ENCODE measurements at regions not wholly inside any gene's neighbourhood (a gene's known extent, or its start where the extent isn't known, plus 50 kb on each side); places are given as distances from the start of the nearest gene placed in this dataset.

DNA sequence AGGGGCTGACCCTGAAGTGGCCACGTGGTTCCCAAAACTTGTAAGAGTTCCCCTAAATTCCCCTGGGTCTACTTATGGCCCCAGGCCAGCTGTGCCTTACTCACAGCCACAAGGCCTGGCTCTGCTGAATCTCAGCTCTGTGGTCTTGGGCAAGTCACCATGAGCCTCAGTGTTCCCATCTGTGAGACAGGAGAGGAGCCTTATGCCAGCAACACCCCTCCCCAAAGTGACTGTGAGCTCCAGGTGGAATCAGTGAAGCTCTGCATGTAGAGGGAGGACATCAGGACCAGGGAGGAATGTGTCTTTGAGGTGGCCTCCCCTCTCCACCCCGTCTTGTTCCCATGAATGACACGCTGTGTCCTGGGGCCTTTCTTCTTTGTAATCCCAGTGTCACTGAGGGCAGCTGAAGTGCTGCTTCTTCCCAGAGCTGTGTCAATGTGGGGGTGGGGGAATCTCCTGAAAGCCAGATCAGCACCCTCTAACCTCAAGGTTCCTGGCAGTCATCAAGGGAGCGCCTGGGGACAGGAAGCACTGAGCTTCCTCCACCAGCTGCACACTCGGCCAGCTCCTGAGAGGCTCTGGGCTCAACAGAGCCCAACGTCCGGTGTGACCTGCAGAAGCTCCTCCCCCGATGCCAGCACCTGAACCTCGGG, 258.9 kb downstream of the UACA start:
- peak; percentile 53 for DNase-seq

DNA sequence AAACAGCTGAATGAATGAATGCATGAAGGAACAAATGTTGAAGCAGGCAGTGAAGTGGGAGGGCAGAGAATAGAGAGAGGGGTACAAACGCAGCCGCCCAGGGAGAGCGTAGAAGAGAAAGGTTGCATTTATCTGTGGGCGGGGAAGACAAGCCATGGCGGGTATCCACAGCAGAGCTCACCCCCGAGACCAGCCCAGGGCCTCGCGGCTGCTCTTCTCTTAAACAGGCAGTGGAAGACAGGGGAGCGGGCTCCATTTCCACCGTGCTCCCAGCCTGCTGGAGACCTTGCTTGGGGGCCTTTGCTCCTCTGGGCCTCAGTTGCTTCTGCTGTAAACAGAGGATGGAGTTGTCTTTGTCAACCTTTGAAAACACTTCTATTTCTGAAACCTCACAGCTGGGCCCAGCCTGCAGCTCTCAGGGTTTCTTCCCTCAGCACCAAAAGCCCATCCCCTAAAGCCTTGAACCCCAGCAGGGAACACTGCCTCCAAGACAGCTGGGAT, 259.5 kb downstream of the UACA start:
- no peak for DNase-seq

DNA sequence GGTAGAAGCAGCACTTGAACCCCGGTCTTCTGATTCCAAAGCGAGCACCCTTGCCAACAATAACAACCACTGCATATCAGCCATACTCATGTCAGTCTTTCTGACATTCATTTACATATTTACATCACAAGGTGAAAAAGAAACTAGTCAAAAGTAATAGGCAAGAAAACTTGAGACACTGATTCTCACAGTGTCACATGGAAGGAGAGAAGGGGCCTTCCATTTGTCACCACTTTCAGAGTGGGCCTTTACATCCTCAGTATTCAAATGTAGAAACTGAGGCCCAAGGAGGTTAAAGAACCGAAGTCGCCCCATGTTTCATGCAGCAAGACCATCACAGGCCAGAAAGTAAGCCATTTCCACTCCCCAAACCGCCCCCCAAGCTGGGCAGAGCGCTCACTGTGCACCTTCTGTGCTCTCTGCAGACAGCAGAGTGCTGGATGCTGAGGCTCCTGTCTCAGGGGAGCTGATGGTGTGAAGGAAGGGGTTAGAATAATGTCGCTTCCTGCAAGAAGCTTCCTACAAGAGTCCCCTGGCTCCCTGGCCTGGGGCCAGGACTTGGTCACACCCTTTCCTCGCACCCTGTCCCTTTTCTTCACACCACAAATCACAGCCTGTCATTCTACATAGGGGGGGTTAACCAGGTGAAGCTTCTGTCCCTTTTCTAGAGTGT, 260.1 kb downstream of the UACA start:
- no peak for DNase-seq

DNA sequence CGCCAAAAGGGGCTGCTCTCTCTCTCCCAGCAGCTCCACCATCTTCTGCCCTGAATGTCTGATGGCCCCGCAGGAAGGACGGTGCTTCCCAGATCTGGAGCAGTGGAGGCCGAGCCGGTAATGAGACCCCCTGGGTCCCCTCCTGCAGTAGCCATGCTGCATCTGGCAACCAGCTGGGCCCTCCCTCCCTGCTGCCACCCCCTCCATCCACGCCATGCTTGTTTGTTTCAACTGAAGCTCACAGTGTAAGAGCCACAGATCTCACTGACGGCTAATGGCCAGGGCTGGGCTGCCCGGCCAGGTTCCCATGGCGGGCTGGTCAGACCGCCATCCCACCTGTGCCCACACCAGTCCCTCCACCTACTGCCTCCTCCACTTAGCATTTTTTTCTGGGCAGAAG, 260.8 kb downstream of the UACA start:
- no peak for DNase-seq

DNA sequence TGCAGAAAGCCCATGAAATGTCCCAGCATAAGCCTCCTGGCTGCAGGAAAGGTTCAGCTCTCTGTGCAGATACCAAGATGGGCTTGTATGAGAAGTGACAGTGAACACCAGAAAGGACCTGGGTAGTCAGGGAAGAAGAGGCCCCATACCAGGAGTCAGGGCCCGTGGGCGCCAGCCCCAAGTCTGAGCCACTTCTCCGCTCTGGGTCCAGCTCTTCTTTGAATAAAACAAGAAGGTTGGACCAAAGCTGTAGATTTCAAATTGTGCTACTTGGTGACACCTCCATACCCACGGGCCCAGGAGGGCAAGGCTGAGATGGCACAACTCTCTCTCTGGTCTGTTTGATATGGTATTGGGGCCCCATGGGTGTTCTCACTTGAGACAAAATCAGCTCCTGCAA, 261.5 kb downstream of the UACA start:
- no peak for DNase-seq

DNA sequence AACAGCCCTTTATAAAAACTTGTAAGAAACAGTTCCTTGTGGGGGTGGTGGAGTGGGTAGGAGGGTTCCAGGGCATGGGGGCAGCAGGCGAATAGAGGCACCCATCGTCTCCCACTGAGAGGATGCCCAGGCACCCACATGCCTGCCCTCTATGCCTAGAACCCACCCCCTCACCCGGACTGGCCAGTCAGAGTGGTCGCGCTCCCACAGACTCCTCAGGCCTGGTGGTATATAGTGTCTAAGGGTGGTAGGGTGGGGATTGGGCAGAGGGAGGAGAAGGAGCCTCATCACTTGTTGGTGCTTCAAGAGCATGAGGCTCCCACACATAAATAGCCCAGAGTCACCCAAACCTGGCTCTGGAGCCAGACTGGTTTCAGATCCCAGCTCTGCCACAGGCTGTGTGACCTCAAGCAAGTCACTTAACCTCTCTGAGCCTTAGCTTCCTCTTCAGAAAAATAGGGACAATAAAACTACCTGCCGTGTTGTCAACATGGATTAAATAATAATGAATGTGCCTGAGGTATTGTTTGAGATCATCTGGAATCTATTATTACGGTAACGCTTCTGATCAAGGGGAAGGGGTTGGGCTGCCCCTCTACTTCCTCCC, 262.1 kb downstream of the UACA start:
- DNase-seq: no peak

DNA sequence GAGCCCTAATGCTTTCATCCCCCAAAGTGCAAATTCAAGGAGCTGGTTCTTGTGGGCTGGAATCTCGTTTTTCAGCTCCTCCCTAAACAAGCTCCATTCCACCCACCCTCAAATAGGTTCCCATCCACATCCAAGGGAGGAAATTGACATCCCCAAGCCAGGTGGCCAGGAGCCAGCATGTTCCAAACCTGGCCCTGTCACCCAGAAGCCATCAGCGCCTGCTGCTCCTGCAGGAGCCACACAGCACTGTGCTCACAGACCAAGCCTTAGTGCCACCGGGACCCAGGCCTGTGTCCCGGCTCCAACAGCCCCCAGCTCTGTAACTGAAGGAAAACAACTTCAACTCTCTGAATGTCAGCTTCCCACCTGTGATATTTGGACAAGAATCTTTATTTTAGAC, 263.6 kb downstream of the UACA start:
- no peak for DNase-seq

DNA sequence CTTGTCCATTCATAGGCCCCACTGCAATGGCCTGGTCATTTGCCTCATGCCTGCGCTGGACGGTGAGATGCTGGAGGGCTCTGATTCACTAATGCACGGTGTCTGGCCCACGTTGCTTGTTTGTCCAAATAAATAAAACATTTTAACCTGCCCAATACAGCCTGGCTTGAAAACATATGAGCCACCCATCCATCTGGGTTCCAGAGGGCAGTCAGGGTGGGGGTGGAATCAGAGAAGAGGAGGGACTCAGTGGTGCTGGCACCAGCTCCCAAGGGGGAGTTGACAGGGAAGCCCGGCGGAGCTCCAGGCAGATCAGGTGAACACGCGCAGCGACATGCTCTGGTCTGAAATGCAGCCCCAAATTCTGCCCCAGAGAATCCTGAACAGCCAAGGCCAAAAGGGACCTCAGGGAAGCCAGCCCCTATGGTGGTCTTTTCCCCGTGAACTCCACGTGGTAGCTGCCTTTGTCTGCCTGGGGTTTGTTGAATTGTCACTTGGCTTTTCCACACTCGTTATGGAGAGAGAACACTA, 265.2 kb downstream of the UACA start:
- no peak for DNase-seq

DNA sequence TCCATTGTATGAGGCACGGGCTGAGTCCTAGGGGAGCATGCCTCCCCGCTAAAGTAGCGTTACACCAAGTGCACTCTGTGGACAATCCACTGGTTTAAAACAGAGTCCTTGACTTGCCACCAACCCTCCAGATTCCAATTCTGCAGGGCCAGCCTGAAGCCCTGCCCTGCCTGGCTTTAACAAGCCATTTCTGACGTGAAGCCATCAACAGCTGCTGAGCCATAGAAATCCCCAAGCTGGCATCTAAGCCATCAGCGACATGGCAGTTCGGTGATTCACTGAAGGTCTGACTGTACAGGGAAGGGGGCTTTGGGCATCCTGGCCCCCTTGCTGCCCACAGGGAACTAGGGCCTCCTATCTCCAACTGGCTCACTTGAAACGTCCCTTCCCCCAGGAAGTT, 265.7 kb downstream of the UACA start:
- no peak for DNase-seq

DNA sequence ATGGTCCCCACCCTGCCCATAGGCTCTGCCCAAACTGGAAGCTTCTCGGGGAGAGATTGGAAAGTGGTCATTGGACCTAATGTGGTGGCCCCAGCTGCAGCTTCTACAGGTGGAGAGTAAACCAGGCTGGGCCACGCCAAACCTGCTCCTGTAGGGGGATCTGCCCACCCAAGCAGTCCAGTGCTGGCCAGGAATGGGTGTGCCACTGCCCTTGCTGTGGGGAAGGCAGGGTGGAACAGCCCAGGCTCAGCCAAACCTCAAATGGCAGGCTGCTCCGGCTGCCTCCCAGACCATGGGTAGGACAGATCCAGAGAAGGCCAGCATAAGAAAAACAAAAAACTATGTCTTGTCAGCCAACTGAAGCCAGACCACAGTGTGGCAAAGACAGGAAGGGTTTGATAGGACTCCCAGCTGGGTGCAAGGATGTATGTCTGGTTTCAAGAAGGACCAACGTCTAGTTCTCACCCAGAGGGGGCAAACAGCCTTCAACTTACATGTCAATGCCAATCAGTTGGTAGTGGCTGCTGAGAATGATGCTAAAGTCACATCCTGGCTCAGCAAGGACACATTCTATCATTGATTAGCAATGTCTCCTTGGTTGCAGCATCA, 267.3 kb downstream of the UACA start:
- no peak for DNase-seq

DNA sequence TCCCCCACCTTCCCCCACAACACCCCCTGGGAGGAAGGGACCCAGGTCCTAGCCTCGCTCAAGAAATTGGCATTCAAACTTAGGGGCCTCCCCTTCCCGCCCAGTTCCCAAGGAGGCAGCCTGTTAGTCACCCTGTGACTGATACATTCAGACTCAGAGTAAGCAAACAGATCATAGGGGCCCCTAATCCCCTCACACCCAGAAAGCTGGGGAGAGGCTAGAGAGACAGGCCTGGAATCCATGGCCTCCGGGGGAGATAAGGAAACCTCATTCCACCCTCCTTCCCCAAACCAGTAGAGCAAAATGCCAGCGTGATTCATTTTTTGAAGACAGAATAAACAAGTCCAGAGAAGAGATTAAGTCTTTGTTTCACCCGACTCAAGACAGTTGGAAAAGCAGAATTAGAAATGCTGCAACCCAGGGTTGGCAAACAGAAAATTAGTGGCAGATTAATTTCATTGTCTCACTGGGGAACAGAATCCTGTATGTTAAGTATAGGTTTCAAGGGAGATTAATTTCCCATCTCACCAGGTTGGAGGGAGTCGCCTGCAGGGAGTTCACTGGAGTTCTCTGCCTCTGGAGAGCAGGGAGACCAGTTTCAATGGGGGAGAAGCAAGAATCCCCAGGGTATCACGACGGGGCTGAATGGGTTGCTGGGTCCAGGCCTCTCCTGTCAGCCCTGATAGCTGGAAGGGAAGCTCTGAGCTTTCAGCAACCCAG, 268.3 kb downstream of the UACA start:
- DNase-seq: no peak

DNA sequence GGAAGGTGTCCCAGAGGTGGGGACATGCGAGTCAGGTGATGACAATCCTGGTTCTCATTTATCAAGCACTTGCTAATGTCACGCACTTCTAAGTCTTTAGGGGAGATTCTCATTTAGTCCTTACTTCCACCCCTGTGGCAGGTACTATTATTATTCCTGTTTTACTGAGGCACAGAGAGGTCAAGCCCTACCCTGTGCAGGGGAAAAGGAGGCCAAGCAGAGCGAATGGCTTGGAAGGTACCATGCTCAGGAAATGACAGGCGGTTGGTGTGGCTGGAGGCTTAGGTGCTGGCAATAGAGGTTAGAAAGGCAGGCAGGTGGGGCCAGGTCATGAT, 268.9 kb downstream of the UACA start:
- no peak for DNase-seq

DNA sequence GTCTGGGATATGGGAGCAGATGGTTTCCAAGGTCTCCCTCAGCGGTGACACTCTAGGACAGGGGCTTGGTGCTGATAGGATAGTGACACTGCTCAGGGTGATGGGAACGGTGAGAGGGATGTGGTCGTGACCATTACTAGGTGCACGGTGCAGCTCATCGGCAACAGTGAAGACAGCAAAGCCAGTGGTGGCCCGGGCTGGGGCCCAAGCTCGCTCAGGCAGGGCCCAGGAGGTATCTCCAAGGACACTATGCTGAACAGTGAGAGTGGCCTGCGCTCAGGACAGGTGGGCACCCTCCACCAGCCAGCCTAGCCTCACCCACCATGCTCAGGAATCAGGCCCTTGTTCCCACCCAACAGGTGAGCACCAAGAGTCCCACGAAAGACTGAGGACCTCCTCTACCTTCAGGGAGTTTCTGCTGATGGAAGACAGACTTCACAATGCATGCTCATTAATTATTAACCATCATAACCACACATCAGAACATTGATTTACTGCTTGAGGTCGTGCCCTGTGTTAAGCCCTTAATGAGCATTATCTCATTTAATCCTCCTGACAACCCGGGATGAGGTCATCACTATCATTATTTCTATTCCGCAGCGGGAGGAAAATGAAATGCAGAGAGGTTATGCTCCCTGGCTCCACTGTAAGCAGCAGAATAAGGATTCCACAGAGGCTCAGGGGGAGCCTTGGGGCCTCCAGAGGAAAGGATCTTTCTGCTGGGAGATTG, 269.4 kb downstream of the UACA start:
- DNase-seq: no peak

DNA sequence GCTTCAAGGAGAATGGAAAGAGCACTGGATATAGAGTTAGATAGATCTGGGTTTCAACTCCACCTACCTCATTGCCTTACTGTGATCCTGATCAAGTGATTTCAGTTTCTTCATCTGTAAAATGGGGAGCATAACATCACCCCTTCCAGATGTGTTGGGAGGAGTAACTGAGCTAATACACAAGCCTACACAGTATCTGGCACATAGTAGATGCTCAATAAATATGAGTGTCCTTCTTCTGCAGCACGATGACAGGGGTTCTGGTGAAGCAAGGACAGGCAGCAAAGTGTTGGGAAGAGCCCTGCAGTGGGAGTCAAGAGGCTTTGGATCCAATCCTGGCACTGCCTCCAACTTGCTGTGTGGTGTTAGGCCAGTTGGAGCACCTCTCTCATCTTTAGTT, 270.0 kb downstream of the UACA start:
- DNase-seq: no peak

DNA sequence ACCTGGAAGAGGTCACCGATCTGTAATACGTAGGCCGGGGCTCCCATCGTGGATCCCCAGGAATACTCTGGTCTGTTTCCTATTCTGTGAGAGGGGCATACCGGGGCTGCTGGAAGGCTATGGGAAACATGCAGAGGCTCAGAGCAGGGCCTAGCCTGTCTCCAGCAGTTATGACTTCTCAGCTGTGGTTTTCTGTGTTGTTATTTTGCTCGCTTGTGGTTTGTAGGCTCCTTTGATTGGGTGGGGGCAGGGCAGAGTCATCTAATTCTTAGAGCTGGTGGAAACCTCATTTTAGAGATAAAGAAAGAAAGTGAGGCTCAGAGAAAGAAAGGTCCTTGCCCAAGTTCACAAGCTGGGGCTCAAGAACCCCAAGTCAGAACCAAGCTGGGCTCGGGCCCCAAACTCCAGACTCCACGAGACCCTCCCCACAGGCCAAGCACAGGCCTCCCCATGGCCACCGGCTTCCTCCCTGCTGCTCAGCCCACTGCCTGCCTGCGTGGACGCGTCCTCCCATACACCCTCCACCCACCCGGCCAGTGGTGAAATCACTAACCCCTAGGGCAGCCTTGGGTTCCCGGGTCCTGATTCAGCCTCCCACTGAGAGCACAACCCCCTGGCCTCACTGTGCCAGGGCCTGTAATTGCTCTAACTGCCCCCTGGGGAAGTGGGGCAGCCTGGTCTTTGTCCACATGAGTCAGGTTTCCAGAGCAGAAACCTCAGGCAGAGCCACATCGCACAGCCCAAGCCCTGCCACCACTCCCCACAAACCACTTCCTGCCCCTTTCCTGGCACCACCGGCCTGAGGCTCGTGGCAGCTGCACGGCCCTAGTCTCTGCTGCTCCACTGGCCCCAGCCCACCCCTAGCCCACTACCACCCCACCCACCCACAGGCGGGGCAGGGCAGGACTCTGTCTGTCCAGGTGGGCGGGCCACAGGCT, 270.8 kb downstream of the UACA start:
- peak; percentile 76 for DNase-seq

DNA sequence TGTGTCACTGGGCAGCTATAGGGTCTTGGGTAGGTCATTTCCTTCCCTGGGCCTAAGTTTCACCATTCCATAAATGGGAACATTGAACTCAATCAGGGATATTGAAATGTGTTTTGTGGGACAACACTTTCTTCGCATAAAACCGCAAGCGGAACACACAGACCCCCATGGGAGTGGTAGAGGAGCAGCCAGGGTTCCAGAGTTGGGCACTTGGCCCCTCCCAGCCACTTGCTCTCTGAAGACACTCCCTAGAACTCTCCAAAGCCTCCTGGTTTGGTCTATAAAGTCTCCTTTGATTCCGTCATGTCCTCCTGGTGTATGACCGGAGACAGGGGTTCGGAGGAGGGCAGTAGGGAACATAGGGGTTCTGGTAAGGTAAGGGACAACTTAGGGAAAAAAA, 271.7 kb downstream of the UACA start:
- no peak for DNase-seq

DNA sequence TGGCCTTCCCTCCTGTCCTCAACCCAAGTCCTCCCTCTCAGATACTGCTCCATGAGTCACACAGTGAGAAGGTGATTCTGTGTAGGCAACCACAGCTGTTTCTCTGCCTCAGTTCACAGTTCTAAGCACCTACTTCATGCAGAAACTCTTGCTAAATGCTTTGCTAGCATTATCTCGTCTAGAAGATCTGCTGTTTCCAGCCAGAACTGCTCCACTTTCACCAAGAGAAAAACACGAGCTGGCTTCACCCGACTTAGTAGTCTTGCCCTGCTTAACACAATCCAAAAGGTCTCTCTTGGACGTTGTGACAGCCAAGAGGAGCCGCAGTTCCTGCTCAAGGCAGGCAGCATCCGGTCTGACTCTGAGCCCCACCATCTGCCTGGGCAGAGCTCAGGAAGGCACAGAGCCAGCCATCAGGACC, 272.1 kb downstream of the UACA start:
- no peak for DNase-seq

DNA sequence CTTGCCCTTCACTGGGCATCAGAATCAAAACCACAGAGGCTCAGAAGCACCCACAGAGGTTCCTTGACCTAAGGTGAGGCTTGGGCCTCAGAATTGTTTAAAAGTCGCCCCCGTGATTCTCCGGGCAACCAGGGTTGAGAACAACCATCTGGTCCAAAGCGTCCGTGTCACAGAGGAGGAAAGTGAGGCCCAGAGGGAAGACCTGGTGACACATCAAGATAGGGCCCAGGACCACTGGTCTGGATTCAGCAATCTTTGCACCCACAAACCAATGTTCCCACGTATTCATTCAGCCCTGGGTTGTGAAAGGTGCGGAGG, 272.6 kb downstream of the UACA start:
- no peak for DNase-seq

DNA sequence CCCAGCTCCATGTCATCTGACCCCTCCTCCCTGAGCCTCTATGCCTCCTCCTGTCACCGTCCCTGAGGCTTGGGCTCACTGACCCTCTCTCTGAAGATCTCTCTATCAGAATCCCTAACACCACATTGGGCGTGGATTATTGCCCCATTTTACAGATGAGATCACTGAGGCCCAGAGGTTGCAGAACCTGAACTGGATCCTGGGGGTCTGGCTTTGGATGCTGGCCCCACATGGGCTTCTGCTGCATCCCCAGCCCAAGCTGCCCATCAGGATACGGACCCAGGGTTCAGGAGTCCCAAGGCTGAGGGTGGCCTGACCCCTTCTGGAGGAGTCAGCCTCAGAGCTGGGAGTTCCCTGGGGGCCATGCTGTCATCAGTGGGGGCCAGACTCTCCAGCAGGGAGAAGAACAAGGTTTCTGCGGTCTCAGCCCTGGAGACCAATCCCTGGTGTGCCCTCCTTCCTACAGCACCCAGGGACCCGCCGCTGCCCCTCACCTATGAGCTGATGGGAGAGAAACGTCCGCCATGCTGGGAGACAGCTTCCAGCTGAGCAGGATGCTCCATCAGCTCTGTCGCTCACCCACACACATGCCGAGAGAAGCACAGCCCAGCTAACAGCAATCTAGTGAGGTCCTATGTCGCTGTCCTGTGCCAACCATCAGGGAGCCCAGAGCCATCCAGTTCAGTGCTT, 273.1 kb downstream of the UACA start:
- DNase-seq: no peak

DNA sequence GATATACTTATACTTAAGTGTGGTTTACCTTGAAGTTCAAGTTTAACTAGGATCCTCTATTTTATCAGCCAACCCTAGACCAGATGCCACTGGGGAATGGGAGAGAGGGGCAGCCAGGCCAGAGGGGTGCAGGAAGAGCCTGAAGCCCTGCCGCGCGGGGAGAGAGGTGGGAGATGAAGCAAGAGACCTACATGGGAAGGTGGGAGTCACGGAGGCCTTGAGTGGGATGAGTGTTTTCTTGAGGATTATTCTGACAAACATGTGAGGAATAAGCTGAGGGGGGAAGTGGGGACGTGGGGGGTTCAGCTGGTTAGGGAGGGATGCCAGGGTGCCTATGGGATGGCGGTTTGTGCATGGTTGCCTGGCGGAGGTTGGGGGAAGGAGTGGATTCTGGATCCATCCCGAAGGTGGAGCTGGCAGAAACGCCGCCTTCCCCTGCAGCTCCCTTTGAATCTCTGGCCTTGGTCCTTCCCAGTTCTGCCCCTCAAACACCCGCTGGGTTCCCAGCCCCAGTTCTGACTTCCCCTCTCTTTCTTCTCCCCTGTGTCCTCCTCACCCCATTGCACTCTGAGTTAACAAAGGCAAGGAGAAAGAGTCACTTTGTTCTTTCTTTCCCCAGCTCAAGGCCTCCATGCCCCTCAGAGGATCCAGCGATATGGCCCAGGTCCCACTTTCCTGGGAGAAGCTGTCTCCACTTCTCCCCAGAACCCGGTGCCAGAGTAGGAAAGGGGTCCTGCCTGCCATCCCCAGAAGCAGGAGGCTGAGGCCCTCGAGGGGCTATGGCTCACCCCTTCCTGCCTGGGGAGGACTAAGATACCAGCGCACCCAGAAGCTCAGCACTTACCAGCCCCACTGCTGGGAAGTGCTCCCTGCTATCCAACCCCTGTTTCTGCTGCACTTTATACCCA, 274.2 kb downstream of the UACA start:
- DNase-seq: no peak

Measured in CD4-positive, alpha-beta T cell treated with Interferon gamma for 1 hour (primary cell).